K562 (cell line): ENCODE measurements at regions not wholly inside any gene's neighbourhood (a gene's known extent, or its start where the extent isn't known, plus 50 kb on each side); places are given as distances from the start of the nearest gene placed in this dataset.

ENCODE experiments used
- GABPB2 ChIP-seq: fragments of 250-450 bp; sonication (Bioruptor Pico); conservative IDR thresholded peaks from 2 replicates; pipeline ENCODE4 v1.5.1; 2021; ENCODE audit warnings: mild to moderate bottlenecking
- KLF1 ChIP-seq: fragments of 450-650 bp; IDR thresholded peaks from 2 replicates; pipeline ENCODE4 v1.6.1; 2016; ENCODE audit warnings: missing genetic modification characterization, missing compliant biosample characterization
- MYC ChIP-seq, 2 experiments: fragments of 250-450 bp in 1 of 2; sonication (Bioruptor Pico) in 1 of 2; IDR thresholded peaks; 2 replicates each; pipeline versions ENCODE4 v1.5.1 to v1.6.1; 2012 to 2021; ENCODE audit warnings: low read depth in 2 of 2, borderline replicate concordance in 1 of 2, improper control_type of control experiment in 1 of 2, low read length in 1 of 2, mild to moderate bottlenecking in 1 of 2, moderate library complexity in 1 of 2
- NFIC ChIP-seq: fragments of 450-650 bp; IDR thresholded peaks from 2 replicates; pipeline ENCODE4 v1.6.1; 2017; ENCODE audit warnings: mild to moderate bottlenecking, inconsistent platforms
- NR3C1 ChIP-seq: sonication (generic); formaldehyde crosslinking; IDR thresholded peaks from 2 replicates; pipeline ENCODE4 v1.8.1; 2022; ENCODE audit warnings: missing genetic modification reagents
- TCF7 ChIP-seq: sonication (generic); IDR thresholded peaks from 2 replicates; pipeline ENCODE4 v1.6.1; 2016; ENCODE audit warnings: antibody characterized with exemption, borderline replicate concordance
- ZNF217 ChIP-seq: sonication (generic); formaldehyde crosslinking; IDR thresholded peaks from 2 replicates; pipeline ENCODE4 v1.8.0; 2022; ENCODE audit warnings: mild to moderate bottlenecking, missing genetic modification reagents

- no peak for TF ChIP-seq NR3C1 (CRISPR knock-in tag)
- no peak for TF ChIP-seq KLF1 (tag)
- TF ChIP-seq NFIC = no peak
- no peak for TF ChIP-seq MYC (IDR thresholded peaks at IDR 0.05; ENCODE audit: low read depth, low read length)
- no peak for TF ChIP-seq MYC (CRISPR knock-in tag; IDR thresholded peaks at IDR 0.05; ENCODE audit: borderline replicate concordance, low read depth)
- TF ChIP-seq GABPB2 (CRISPR knock-in tag) = no peak
- TF ChIP-seq TCF7 = no peak
- TF ChIP-seq ZNF217 = no peak
Measured at GRCh38 chr2:200255549-200255948, 50.9 kb upstream of the SPATS2L start (continued).
